Activated naive CD4-positive, alpha-beta T cell treated with anti-CD3 and anti-CD28 coated beads for 36 hours (primary cell): ENCODE measurements at regions not wholly inside any gene's neighbourhood (a gene's known extent, or its start where the extent isn't known, plus 50 kb on each side); places are given as distances from the start of the nearest gene placed in this dataset.
A peak's percentile ranks its signal among the peaks of the same experiment; 100 is the strongest.

Source experiments
- CTCF ChIA-PET: fragments of 350-600 bp; sonication (Branson Sonifier 250); formaldehyde crosslinking; loops from one replicate; lab custom pipeline; 2021; ENCODE audit warnings: antibody characterized with exemption; lab: Charles Lee
- DNase-seq: peaks from one replicate; pipeline ENCODE4 v3.0.0-alpha.2; 2020
- H3K27ac Mint-ChIP-seq: one replicate; pipeline ENCODE4 v1.8.0; 2021; ENCODE audit warnings: mild to moderate bottlenecking, mixed read lengths
- H3K27me3 Mint-ChIP-seq: one replicate; pipeline ENCODE4 v1.8.0; 2021; ENCODE audit warnings: low read depth, mixed read lengths
- H3K36me3 Mint-ChIP-seq: one replicate; pipeline ENCODE4 v1.8.0; 2021; ENCODE audit warnings: low read depth, mixed read lengths
- H3K4me1 Mint-ChIP-seq: one replicate; pipeline ENCODE4 v1.8.0; 2021; ENCODE audit warnings: low read depth, mixed read lengths
- H3K4me3 Mint-ChIP-seq: one replicate; pipeline ENCODE4 v1.8.0; 2021; ENCODE audit warnings: mild to moderate bottlenecking, moderate library complexity, mixed read lengths
- H3K9me3 Mint-ChIP-seq: one replicate; pipeline ENCODE4 v1.8.0; 2021; ENCODE audit warnings: mixed read lengths
- intact Hi-C: fragments of 100-400 bp; cut with micrococcal nuclease; formaldehyde crosslinking; loops from one replicate; pipeline ENCODE4 v1.15.1; 2023

DNA sequence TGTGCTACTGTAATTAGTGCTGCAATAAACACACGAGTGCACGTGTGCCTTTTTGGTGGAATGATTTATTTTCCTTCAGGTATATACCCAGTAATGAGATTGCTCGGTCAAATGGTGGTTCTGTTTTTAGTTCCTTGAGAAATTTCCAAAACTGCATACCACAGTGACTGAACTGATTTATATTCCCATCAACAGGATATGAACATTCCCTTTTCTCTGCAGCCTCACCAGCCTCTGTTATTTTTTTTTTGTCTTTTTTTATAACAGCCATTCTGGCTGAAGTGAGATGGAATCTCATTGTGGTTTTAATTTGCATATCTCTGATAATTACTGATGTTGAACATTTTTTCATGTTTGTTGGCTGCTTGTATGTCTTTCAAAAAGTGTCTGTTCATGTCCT, 922.9 kb upstream of the LRRN3 start:
- CTCF ChIA-PET, result no interaction called here
- Mint-ChIP-seq H3K27ac (no peak overlapping the region), H3K4me3 (no peak overlapping the region), H3K9me3 (no peaks in the 10 kb centered on the region), H3K4me1 (no peaks in the 10 kb centered on the region), H3K36me3 (no peaks in the 10 kb centered on the region), H3K27me3 (no peaks in the 10 kb centered on the region)
- DNase-seq, result no peak
- intact Hi-C loops, result no loop called here

DNA sequence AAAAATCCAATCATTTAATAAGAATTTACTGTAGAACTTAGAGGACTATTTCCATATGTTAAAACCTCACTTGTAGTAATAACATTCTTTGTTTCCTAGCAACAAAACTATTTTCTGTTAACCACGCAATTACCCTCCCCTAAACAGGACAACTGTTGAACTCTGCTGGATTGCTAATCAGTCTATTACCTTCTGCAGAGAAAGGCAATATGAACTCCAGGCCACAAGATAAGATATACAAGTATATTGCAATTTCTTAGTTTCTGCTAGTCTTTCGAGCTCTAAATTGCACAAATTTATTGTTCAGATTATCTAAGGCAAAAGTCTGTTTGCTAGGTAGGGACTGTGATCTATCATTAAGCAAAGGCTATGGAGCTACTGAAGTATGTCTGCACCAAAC, 920.1 kb upstream of the LRRN3 start:
- Mint-ChIP-seq H3K4me1 (no peaks in the 10 kb centered on the region), H3K4me3 (no peak overlapping the region), H3K27me3 (no peaks in the 10 kb centered on the region), H3K9me3 (no peaks in the 10 kb centered on the region), H3K36me3 (no peaks in the 10 kb centered on the region), H3K27ac (no peak overlapping the region)
- intact Hi-C loops, result no loop called here
- DNase-seq, result no peak
- CTCF ChIA-PET, result no interaction called here

DNA sequence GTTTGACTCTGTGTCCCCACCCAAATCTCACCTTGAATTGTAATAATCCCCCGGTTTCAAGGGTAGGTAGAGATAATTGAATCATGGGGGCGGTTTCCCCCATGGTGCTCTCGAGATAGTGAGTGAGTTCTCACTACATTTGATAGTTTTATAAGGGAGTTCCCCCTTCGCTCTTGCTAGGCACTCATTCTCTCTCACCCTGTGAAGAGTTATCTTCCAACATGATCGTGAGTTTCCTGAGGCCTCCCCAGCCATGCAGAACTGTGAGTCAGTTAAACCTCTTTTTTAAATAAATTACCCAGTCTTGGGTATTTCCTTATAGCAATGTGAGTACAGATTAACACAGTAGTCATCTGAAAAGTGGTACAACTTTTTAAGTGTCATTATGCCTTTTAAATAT, 913.5 kb upstream of the LRRN3 start:
- CTCF ChIA-PET, result no interaction called here
- no peak overlapping the region for H3K27ac Mint-ChIP-seq
- no peaks in the 10 kb centered on the region for H3K27me3 Mint-ChIP-seq
- no peaks in the 10 kb centered on the region for H3K36me3 Mint-ChIP-seq
- no peak overlapping the region for H3K4me3 Mint-ChIP-seq
- intact Hi-C loops, result no loop called here
- peak; percentile 7 for DNase-seq
- H3K4me1 Mint-ChIP-seq, result no peaks in the 10 kb centered on the region
- no peaks in the 10 kb centered on the region for H3K9me3 Mint-ChIP-seq

DNA sequence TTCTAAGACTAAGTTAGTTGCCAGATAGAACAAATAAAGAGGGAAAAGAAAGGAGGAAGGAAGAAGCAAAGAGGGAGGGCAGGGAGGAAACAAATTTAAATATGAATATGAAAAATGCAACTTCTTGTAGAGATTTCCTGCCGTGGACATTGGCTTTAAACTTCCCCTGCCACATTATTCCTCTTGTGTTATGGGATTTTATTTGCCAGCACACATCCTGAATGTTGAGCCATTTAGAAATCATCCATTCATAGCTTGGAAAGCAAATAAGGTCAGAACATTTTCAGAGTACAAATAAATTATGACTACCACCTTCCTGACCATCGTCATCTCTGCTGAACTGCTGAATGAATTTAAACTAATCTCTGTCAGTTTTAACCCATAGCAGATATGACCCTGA, 911.9 kb upstream of the LRRN3 start:
- CTCF ChIA-PET, result no interaction called here
- Mint-ChIP-seq H3K4me1 (no peaks in the 10 kb centered on the region), H3K4me3 (no peak overlapping the region), H3K9me3 (no peaks in the 10 kb centered on the region), H3K36me3 (no peaks in the 10 kb centered on the region), H3K27me3 (no peaks in the 10 kb centered on the region), H3K27ac (no peak overlapping the region)
- intact Hi-C loops, result no loop called here
- no peak for DNase-seq

DNA sequence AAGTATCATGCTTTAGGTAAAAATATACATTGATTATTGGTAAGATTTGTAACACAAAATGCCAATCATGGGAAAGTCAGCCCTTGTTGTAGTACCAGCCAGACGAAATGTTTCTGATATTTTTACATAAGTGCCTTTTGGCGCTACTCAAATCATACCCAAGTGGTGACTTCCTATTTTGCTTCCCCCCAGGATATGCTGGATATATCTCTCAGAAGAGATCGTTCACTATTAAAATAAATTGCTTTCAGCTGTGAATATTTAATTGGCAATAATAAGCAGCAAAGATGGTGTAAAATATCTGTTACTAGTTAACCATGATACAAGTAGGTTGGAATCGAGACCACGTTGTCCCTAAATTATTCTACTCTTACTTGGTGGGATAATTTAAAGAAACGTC, 909.2 kb upstream of the LRRN3 start:
- Mint-ChIP-seq H3K4me3 (no peak overlapping the region), H3K27ac (no peak overlapping the region), H3K36me3 (no peaks in the 10 kb centered on the region), H3K9me3 (no peaks in the 10 kb centered on the region), H3K4me1 (no peaks in the 10 kb centered on the region), H3K27me3 (peaks cover 3% of the 10 kb centered on the region)
- CTCF ChIA-PET, result no interaction called here
- DNase-seq, result no peak
- intact Hi-C loops, result no loop called here

DNA sequence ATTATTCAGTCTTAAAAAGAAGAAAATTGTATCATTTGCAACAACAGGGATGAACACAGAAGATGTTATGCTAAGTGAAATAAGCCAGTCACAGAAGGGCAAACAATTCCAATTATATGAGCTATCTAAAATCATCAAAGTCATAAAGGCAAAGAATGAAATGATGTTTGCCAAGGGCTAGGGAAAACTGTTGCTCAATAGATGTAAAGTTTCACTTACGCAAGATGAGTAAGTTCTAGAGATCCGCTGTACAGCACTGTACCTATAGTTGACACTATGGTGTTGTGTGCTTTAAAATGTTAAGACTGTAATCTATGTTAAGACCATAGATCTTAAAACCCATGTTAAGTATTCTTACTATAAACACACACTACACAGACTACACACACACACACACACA, 904.6 kb upstream of the LRRN3 start:
- CTCF ChIA-PET, result interaction anchor here (0.6 kb wide), 1 partner anchor 72 kb away, joined by 3 read pairs; no protein-coding TSS in a partner anchor
- Mint-ChIP-seq H3K27me3 (peaks cover 4% of the 10 kb centered on the region), H3K4me1 (no peaks in the 10 kb centered on the region), H3K9me3 (peaks cover 2% of the 10 kb centered on the region), H3K4me3 (no peak overlapping the region), H3K27ac (no peak overlapping the region), H3K36me3 (no peaks in the 10 kb centered on the region)
- intact Hi-C loops, result no loop called here
- DNase-seq, result no peak

DNA sequence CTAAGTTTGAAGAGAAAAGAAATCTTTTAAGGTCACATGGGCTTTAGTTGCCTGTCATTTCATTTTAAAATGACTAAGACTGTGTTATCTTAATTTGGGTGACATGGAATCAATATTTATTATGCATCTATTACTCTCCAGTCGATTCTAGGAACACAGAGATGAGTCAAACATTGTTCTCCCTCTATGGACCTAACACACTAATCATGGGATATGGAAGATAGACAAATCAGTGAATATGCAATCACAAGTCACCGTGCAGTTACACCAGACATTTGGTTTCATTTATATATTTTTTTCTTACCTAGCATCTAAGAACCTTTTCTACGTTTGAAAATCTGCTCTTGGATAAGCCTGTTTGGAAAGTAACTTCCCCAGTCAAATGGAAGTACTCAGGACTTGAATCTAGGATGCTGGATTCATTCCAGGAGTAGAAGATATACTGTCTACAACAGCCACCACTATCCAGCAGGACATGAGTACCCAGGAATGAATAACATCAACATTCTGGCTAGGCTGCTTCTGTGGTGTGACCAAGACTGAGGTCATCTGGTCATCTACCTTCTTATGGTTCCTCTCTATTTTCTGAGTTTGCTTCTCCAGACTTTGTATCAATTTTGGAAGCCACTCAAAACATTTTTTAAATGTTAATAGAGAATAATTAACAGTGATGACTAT, 902.9 kb upstream of the LRRN3 start:
- Mint-ChIP-seq H3K4me1 (no peaks in the 10 kb centered on the region), H3K27ac (no peak overlapping the region), H3K36me3 (no peaks in the 10 kb centered on the region), H3K27me3 (peaks cover 4% of the 10 kb centered on the region), H3K4me3 (no peak overlapping the region), H3K9me3 (peaks cover 2% of the 10 kb centered on the region)
- DNase-seq, result no peak
- CTCF ChIA-PET, result no interaction called here
- intact Hi-C loops, result no loop called here

DNA sequence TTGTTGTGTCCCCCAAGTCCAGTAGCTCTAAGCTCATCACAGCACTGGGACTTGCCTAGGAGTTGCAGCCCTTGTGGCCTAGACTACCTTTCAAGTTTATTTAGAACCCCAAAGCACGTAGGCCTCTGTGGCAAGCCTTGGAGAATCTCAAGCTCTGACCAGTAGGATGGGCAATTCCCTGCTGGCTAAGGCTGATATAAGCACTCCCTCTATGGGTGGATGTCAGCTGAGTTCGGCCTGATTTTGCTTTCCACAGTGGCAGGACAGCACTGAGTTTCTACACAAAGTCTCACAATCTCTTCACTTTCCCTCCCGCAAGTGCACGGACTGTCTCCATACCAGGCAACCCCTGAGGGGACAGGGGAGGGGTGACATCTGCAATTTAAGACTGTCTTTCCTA, 886.4 kb upstream of the LRRN3 start:
- no peaks in the 10 kb centered on the region for H3K9me3 Mint-ChIP-seq
- intact Hi-C loops, result no loop called here
- peaks cover 6% of the 10 kb centered on the region for H3K27me3 Mint-ChIP-seq
- H3K4me1 Mint-ChIP-seq, result no peaks in the 10 kb centered on the region
- no peaks in the 10 kb centered on the region for H3K36me3 Mint-ChIP-seq
- DNase-seq, result no peak
- H3K4me3 Mint-ChIP-seq, result no peak overlapping the region
- CTCF ChIA-PET, result no interaction called here
- no peak overlapping the region for H3K27ac Mint-ChIP-seq

DNA sequence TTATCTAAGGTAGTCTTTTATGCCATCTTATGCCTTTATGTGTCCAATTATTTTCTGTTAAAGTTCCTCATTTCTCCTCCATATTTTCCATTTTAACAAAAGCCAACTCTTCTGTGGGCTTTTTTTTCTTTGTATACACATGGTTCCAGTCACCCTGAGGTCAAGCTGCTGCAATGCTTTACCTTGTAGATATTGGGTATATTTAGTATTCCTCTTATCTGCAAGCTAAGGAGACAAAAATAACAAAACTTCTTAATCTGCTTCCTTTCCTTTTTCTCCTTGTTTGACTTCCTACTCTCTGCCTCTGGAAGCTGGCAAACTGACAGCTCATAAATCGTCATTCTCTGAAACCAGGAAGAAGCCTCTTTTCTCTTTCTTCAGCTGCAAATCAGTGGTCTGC, 885.0 kb upstream of the LRRN3 start:
- CTCF ChIA-PET, result no interaction called here
- Mint-ChIP-seq H3K36me3 (no peaks in the 10 kb centered on the region), H3K9me3 (no peaks in the 10 kb centered on the region), H3K4me1 (no peaks in the 10 kb centered on the region), H3K27ac (no peak overlapping the region), H3K4me3 (no peak overlapping the region), H3K27me3 (peaks cover 6% of the 10 kb centered on the region)
- intact Hi-C loops, result no loop called here
- DNase-seq, result no peak

DNA sequence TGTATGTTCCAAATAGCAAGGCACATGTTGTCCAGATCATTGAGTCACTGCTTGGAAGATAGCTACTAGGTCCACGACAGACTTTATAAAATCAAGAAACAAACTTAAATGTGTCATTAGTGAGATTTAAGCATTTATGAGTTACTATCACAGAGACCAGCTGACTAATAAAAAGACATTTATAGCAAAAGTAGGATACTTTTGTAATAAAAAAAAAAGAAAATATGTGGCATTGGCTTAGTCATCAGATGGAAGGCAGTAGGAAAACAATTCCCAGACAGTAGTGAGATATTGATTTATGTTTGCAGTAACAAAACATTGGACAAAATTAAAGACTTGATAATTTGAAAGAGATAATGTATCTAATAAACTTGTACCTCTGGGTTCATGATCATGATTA, 881.0 kb upstream of the LRRN3 start:
- Mint-ChIP-seq H3K36me3 (no peaks in the 10 kb centered on the region), H3K4me1 (no peaks in the 10 kb centered on the region), H3K9me3 (peaks cover 10% of the 10 kb centered on the region), H3K4me3 (no peak overlapping the region), H3K27me3 (peaks cover 5% of the 10 kb centered on the region), H3K27ac (no peak overlapping the region)
- intact Hi-C loops, result no loop called here
- CTCF ChIA-PET, result no interaction called here
- DNase-seq, result no peak

DNA sequence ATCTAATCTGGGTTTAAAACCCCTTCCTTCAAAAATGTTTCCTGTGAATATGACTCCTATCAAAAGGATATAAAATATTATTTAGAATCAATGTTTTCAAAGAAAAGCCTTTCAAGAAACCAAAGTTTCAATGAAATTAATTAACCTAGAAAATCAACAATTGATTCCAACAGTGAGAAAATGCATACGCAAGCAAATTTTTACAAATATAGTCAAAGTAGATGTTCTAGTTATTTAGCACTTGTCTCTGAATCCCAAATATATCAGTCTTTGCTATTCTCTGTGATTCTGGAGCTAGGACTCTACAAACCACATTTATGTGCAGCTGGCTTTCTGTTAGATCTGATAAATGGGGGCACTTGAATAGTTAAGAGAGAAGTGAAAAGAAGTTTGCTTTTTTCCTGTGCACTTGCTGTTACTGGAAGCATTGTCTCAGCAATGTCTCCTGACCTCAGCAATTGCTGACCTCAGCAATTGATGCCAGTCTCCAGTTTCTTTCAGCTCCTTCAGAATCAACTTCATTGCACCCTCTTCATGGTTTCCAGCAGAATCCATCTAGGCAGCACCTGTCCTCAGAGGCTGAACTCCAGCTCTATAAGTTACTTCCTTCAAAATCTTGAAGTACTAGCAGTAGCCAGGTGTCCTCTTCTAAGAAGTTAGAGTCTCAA, 879.9 kb upstream of the LRRN3 start:
- intact Hi-C loops, result no loop called here
- Mint-ChIP-seq H3K9me3 (peaks cover 10% of the 10 kb centered on the region), H3K36me3 (no peaks in the 10 kb centered on the region), H3K27ac (no peak overlapping the region), H3K27me3 (peaks cover 3% of the 10 kb centered on the region), H3K4me1 (no peaks in the 10 kb centered on the region), H3K4me3 (no peak overlapping the region)
- DNase-seq, result no peak
- CTCF ChIA-PET, result no interaction called here

DNA sequence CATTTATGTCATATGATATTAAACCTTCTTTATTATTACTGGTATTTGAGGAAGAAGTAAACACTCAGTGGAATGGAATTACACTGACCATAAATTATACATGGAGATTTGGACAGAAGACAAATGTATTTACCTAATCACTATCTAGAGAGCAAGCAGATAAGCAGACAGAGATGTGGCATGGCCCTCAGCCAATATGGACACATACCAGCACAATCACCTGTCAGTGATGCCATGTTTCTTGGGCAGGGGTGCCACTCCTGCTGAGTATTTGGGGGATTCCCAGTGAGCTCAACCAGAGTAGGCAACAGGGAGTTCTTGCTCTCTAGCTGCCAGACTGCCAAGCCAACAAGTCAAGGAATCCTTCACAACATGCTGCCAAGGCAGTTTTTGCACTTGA, 866.3 kb upstream of the LRRN3 start:
- Mint-ChIP-seq H3K27ac (no peak overlapping the region), H3K9me3 (no peaks in the 10 kb centered on the region), H3K27me3 (no peaks in the 10 kb centered on the region), H3K36me3 (no peaks in the 10 kb centered on the region), H3K4me1 (no peaks in the 10 kb centered on the region), H3K4me3 (no peak overlapping the region)
- DNase-seq, result no peak
- intact Hi-C loops, result no loop called here
- CTCF ChIA-PET, result no interaction called here

DNA sequence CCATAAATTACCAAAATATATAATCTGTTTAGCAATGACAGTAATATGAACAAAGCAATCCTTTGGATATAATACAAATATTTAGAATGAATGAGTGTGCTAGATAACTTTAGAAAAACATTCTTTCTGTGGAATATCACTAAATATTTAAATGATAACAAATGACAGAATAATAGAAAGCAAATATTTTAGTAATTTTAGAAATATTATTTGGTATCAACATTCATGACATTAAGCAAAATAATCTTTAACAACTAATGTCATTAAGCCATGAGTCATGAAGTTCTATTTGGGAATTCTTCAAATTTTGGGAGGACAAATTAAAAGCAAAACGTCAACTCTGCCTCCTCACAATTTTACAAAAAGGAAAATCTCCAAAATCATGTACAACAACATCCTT, 844.8 kb upstream of the LRRN3 start:
- intact Hi-C loops, result no loop called here
- Mint-ChIP-seq H3K27me3 (peaks cover 2% of the 10 kb centered on the region), H3K4me1 (no peaks in the 10 kb centered on the region), H3K36me3 (no peaks in the 10 kb centered on the region), H3K27ac (no peak overlapping the region), H3K4me3 (no peak overlapping the region), H3K9me3 (no peaks in the 10 kb centered on the region)
- CTCF ChIA-PET, result no interaction called here
- no peak for DNase-seq
